CD4-positive, alpha-beta T cell (primary cell): ENCODE measurements at regions not wholly inside any gene's neighbourhood (a gene's known extent, or its start where the extent isn't known, plus 50 kb on each side); places are given as distances from the start of the nearest gene placed in this dataset.

Source experiments
- ATAC-seq: fragments of 200-7000 bp; cut with Tn5 transposase; one replicate; pipeline ENCODE4 v1.10.0; 2022; ENCODE audit warnings: mild to moderate bottlenecking; ENCODE audit not compliant: poor library complexity
- CTCF ChIA-PET: fragments of 350-600 bp; sonication (Branson Sonifier 250); formaldehyde crosslinking; loops from one replicate; lab custom pipeline; 2021; ENCODE audit warnings: antibody characterized with exemption, inconsistent platforms; lab: Charles Lee
- POLR2A ChIA-PET: fragments of 350-600 bp; sonication (Branson Sonifier 250); formaldehyde crosslinking; loops from one replicate; lab custom pipeline; 2021; ENCODE audit warnings: antibody characterized with exemption, inconsistent platforms; lab: Charles Lee
- DNase-seq, 14 experiments: peaks; one replicate each; pipeline ENCODE4 v3.0.0-alpha.2; 2013 to 2020; ENCODE audit warnings: mixed read lengths in 2 of 14
- H3K27ac ChIP-seq, 2 donors: one replicate each; pipeline versions ENCODE4 v1.5.1 to v1.7.0; 2013; ENCODE audit warnings: low read length in 2 of 2, low read depth in 1 of 2, mild to moderate bottlenecking in 1 of 2
- H3K27me3 ChIP-seq, 2 experiments: 1 replicate in 1 of 2; 2 replicates in 1 of 2; pipeline versions ENCODE4 v1.6.1 to v1.7.0; 2013; ENCODE audit warnings: low read length in 2 of 2, control low read depth in 1 of 2, mild to moderate bottlenecking in 1 of 2, moderate library complexity in 1 of 2; ENCODE audit not compliant: insufficient read depth in 2 of 2, control insufficient read depth in 1 of 2
- H3K36me3 ChIP-seq: one replicate; pipeline ENCODE4 v1.6.1; 2013; ENCODE audit warnings: low read length, control low read depth; ENCODE audit not compliant: insufficient read depth
- H3K4me1 ChIP-seq: one replicate; pipeline ENCODE4 v1.6.1; 2013; ENCODE audit warnings: low read length, control low read depth; ENCODE audit not compliant: insufficient read depth
- H3K4me3 ChIP-seq: one replicate; pipeline ENCODE4 v1.5.1; 2013; ENCODE audit warnings: mild to moderate bottlenecking, low read length, moderate library complexity
- H3K9me3 ChIP-seq, 2 experiments: 1 replicate in 1 of 2; 2 replicates in 1 of 2; pipeline versions ENCODE4 v1.6.1 to v1.7.0; 2013; ENCODE audit warnings: low read length in 2 of 2, mild to moderate bottlenecking in 2 of 2, control low read depth in 1 of 2, moderate library complexity in 1 of 2; ENCODE audit not compliant: control insufficient read depth in 1 of 2, insufficient read depth in 1 of 2
- H3K27ac Mint-ChIP-seq: one replicate; pipeline ENCODE4 v1.8.0; 2020; ENCODE audit warnings: mixed read lengths
- H3K27me3 Mint-ChIP-seq: one replicate; pipeline ENCODE4 v1.8.0; 2021; ENCODE audit warnings: mixed read lengths
- H3K36me3 Mint-ChIP-seq: one replicate; pipeline ENCODE4 v1.8.0; 2021; ENCODE audit warnings: low read depth, mixed read lengths
- H3K4me1 Mint-ChIP-seq: one replicate; pipeline ENCODE4 v1.8.0; 2021; ENCODE audit warnings: low read depth, mixed read lengths
- H3K4me3 Mint-ChIP-seq: one replicate; pipeline ENCODE4 v1.8.0; 2020; ENCODE audit warnings: mild to moderate bottlenecking, mixed read lengths
- H3K9me3 Mint-ChIP-seq: one replicate; pipeline ENCODE4 v1.8.0; 2020; ENCODE audit warnings: mixed read lengths
- intact Hi-C, 2 experiments: fragments of 100-400 bp; cut with DNase I in 1 of 2; cut with micrococcal nuclease in 1 of 2; formaldehyde crosslinking; loops; one replicate each; pipeline versions ENCODE4 v1.15.1 to v1.9.0; 2023 to 2025; cut with DNase I, micrococcal nuclease
- TF ChIP-seq, protein P1 (sequence below): fragments of 200-600 bp; IDR thresholded peaks from one replicate; pipeline ENCODE4 v1.8.0; 2022; ENCODE audit warnings: antibody characterized with exemption, mild to moderate bottlenecking

DNA sequence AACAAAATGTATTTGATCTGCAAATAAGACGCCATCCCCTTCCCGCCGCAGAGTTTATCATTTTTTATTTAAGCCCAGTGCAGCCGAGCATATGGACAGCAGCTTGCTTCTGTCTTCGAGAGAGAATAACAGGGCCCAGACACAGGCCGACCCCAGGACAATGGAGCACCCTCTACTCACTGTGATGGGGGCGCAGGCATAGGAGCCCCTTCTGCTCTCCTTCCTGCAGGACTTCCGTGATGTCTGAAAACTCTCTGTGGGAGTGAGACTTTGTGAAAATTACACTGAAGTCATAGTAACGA is 134.8 kb downstream of the OAT start:
- no peaks in the 10 kb centered on the region for H3K36me3 Mint-ChIP-seq
- ChIA-PET CTCF (no interaction called here), POLR2A (no interaction called here)
- intact Hi-C loops = no loop called here
- Histone ChIP-seq H3K27ac (no peak overlapping the region), H3K9me3 (peaks cover 0 to 8% of the 10 kb centered on the region in 2 experiments), H3K36me3 (no peaks in the 10 kb centered on the region), H3K4me3 (no peak overlapping the region), H3K4me1 (no peaks in the 10 kb centered on the region), H3K27me3 (no peaks in the 10 kb centered on the region)
- H3K27ac Mint-ChIP-seq = no peak overlapping the region
- no peaks in the 10 kb centered on the region for H3K27me3 Mint-ChIP-seq
- H3K4me3 Mint-ChIP-seq = no peak overlapping the region
- TF ChIP-seq, protein P1, sequence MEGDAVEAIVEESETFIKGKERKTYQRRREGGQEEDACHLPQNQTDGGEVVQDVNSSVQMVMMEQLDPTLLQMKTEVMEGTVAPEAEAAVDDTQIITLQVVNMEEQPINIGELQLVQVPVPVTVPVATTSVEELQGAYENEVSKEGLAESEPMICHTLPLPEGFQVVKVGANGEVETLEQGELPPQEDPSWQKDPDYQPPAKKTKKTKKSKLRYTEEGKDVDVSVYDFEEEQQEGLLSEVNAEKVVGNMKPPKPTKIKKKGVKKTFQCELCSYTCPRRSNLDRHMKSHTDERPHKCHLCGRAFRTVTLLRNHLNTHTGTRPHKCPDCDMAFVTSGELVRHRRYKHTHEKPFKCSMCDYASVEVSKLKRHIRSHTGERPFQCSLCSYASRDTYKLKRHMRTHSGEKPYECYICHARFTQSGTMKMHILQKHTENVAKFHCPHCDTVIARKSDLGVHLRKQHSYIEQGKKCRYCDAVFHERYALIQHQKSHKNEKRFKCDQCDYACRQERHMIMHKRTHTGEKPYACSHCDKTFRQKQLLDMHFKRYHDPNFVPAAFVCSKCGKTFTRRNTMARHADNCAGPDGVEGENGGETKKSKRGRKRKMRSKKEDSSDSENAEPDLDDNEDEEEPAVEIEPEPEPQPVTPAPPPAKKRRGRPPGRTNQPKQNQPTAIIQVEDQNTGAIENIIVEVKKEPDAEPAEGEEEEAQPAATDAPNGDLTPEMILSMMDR = no peak
- no peak for DNase-seq
- ATAC-seq = no peak
- no peaks in the 10 kb centered on the region for H3K4me1 Mint-ChIP-seq
- H3K9me3 Mint-ChIP-seq = no peaks in the 10 kb centered on the region

DNA sequence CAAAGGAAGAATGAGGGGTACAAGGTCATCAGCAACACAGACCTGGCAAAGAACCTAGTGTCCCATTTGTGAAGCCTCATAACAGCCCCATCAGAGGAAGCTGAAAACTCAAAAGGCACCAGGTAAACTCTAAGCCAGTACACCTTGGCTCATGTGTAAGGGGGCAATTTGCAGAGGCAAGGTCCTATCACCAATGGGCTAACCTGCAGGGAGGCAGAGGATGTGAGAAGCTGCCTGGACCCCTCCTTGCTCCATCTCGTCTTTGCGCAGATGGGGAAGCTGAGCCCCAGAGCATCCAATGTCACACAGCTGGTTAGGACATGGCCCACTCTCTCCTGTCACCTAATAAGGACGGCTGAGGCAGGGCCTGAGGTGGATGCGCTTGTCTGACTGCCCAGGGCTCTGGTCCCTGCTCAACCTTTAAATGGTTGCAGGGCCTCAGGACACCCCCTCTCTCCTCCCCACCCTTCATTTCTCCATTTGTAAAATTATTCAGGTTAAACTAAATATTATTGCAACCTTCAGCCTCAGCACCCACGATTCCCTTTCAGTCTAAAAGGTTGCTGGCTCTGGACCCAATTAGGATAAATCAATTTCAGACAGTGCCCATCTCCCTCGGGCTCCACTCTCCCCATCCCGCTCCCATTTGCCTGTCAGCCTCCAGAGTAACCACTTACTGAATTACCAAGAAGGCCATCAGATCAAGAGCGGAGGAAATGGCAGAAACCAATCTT is 135.3 kb downstream of the OAT start:
- DNase-seq (no peak), ATAC-seq (no peak)
- Mint-ChIP-seq H3K4me3 (no peak overlapping the region), H3K9me3 (no peaks in the 10 kb centered on the region), H3K4me1 (no peaks in the 10 kb centered on the region), H3K36me3 (no peaks in the 10 kb centered on the region), H3K27me3 (no peaks in the 10 kb centered on the region), H3K27ac (no peak overlapping the region)
- intact Hi-C loops = no loop called here
- ChIA-PET CTCF (no interaction called here), POLR2A (no interaction called here)
- Histone ChIP-seq H3K4me3 (no peak overlapping the region), H3K27ac (no peak overlapping the region), H3K36me3 (no peaks in the 10 kb centered on the region), H3K27me3 (no peaks in the 10 kb centered on the region), H3K4me1 (no peaks in the 10 kb centered on the region), H3K9me3 (peaks cover 0 to 8% of the 10 kb centered on the region in 2 experiments)
- TF ChIP-seq, protein P1 = no peak

DNA sequence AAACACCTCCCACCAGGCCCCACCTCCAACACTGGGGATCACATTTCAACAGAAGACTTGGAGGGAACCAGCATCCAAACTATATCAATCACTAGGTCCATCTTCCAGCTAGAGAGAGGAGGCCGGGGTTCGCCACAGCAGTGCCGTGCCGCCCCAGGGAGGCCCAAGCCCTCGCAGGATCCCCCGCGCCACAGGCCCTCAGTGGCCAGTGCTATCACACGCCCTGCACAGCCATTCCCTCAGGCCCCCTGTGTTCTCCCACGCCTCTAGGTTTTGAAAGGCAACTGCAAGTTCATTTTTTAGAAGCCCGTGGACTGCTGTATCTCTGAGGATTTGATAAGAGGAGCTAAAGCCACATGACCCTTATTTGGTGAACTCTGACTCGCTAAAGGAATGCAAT is 136.4 kb downstream of the OAT start:
- no peaks in the 10 kb centered on the region for H3K36me3 ChIP-seq
- ATAC-seq (no peak), DNase-seq (no peak)
- Mint-ChIP-seq H3K4me1 (no peaks in the 10 kb centered on the region), H3K36me3 (no peaks in the 10 kb centered on the region), H3K9me3 (no peaks in the 10 kb centered on the region), H3K4me3 (no peak overlapping the region), H3K27me3 (no peaks in the 10 kb centered on the region), H3K27ac (no peak overlapping the region)
- ChIA-PET CTCF (no interaction called here), POLR2A (no interaction called here)
- H3K4me3 ChIP-seq = no peak overlapping the region
- intact Hi-C loops = no loop called here
- peaks cover 0 to 3% of the 10 kb centered on the region in 2 experiments for H3K27me3 ChIP-seq
- H3K27ac ChIP-seq = no peak overlapping the region
- peaks cover 0 to 8% of the 10 kb centered on the region in 2 experiments for H3K9me3 ChIP-seq
- no peaks in the 10 kb centered on the region for H3K4me1 ChIP-seq
- TF ChIP-seq, protein P1 = no peak
